ENCODE measurements at regions not wholly inside any gene's neighbourhood (a gene's known extent, or its start where the extent isn't known, plus 50 kb on each side); places are given as distances from the start of the nearest gene placed in this dataset.

- H3K9ac ChIP-seq (ENCODE audit: control insufficient read depth, insufficient read depth, low read length), result no peak overlapping the region
- H3K27ac ChIP-seq (ENCODE audit: control insufficient read depth, insufficient read depth), result no peak overlapping the region
- in situ Hi-C loops (cut with MboI) (no loop called here), intact Hi-C loops (cut with micrococcal nuclease; ENCODE audit: unreplicated experiment) (no loop called here)
- BruUV-seq (replicated peaks), result no TSS peak
- 0% methylated on average over 1 of the region's 1 CpG for WGBS (ENCODE audit: insufficient coverage, insufficient replicate concordance, low lambda C conversion rate, missing lambda C conversion rate)
- ChIA-PET POLR2A (no interaction called here), SMC1A (ENCODE audit: uncharacterized antibody, unreplicated experiment) (interaction anchor here (0.7 kb wide), 1 partner anchor 245 kb away, joined by 3 read pairs; no protein-coding TSS in a partner anchor), CTCF (no interaction called here), RAD21 (ENCODE audit: unreplicated experiment) (no interaction called here)
- no peaks in the 10 kb centered on the region for H4K20me1 ChIP-seq (ENCODE audit: control insufficient read depth, insufficient read depth)
- no peak for DNase-seq (ENCODE audit: low read depth, low spot score)
- no peaks in the 10 kb centered on the region for H3K27me3 ChIP-seq (replicated peaks in 1 of 2; ENCODE audit: control insufficient read depth in 2 of 2, insufficient read depth in 2 of 2, low read length in 1 of 2)
- TF ChIP-seq ZNF592 (IDR thresholded peaks at IDR 0.05) (no peak), CHD2 (IDR thresholded peaks at IDR 0.05; ENCODE audit: borderline replicate concordance, low read depth, low read length) (no peak), NFYB (IDR thresholded peaks at IDR 0.05; ENCODE audit: insufficient read depth, low read depth, low read length) (no peak), ZNF687 (IDR thresholded peaks at IDR 0.05) (no peak), NR2F1 (conservative IDR thresholded peaks at IDR 0.05) (no peak), BRCA1 (IDR thresholded peaks at IDR 0.05; ENCODE audit: low read depth, low read length) (no peak), KDM1A (IDR thresholded peaks at IDR 0.05; ENCODE audit: borderline replicate concordance) (no peak), ASH2L (IDR thresholded peaks at IDR 0.05; ENCODE audit: borderline replicate concordance, low read depth) (no peak)
- no peaks in the 10 kb centered on the region; the same call in 1 of the 3 replicates for H3K9me3 ChIP-seq (replicated peaks; ENCODE audit: control insufficient read depth, insufficient read depth, low read length)
- no peaks in the 10 kb centered on the region for H3K79me2 ChIP-seq (ENCODE audit: control insufficient read depth, insufficient read depth, low read length)
- H2AFZ ChIP-seq (ENCODE audit: control insufficient read depth, low read depth, low read length), result no peak overlapping the region
- ATAC-seq, result peak; percentile 31; the same call in 1 of the 3 replicates
- H3K4me1 ChIP-seq (ENCODE audit: control insufficient read depth, insufficient read depth, low read length), result no peaks in the 10 kb centered on the region; the same call in 1 of the 2 replicates
- H3K4me3 ChIP-seq, result no peak overlapping the region
- no peaks in the 10 kb centered on the region for H3K36me3 ChIP-seq (ENCODE audit: control insufficient read depth in 2 of 2, insufficient read depth in 2 of 2, low read length in 1 of 2)
- H3K4me2 ChIP-seq (ENCODE audit: control insufficient read depth, insufficient read depth), result no peak overlapping the region
- no peak for FAIRE-seq
Measured at GRCh38 chr1:42096554-42096953, 56.7 kb upstream of the GUCA2B start.

Data from GM12878 (cell line).